Activated CD8-positive, alpha-beta memory T cell treated with anti-CD3 and anti-CD28 coated beads, Interleukin-2, amount 10 ng/mL, durations not matched to agents 7 days and 5 days (primary cell): ENCODE measurements at regions not wholly inside any gene's neighbourhood (a gene's known extent, or its start where the extent isn't known, plus 50 kb on each side); places are given as distances from the start of the nearest gene placed in this dataset.
"Not testable (repeated sequence)": the region's sequence is repeated elsewhere in the genome, so short reads cannot be mapped to it uniquely, and the experiment has no call there.

Experiments
- ATAC-seq: fragments of 150-1000 bp; cut with Tn5 transposase; one replicate; pipeline ENCODE4 v1.10.0; 2021; ENCODE audit warnings: moderate library complexity
- CTCF ChIA-PET: fragments of 350-600 bp; sonication (Branson Sonifier 250); formaldehyde crosslinking; loops from one replicate; lab custom pipeline; 2021; ENCODE audit warnings: antibody characterized with exemption; lab: Charles Lee
- DNase-seq: peaks from one replicate; pipeline ENCODE4 v3.0.0-alpha.2; 2020
- H3K27ac Mint-ChIP-seq: one replicate; pipeline ENCODE4 v1.8.0; 2021; ENCODE audit warnings: mild to moderate bottlenecking, mixed read lengths
- H3K27me3 Mint-ChIP-seq: one replicate; pipeline ENCODE4 v1.8.0; 2021; ENCODE audit warnings: mixed read lengths
- H3K36me3 Mint-ChIP-seq: one replicate; pipeline ENCODE4 v1.8.0; 2021; ENCODE audit warnings: mild to moderate bottlenecking, mixed read lengths
- H3K4me1 Mint-ChIP-seq: one replicate; pipeline ENCODE4 v1.8.0; 2021; ENCODE audit warnings: mixed read lengths
- H3K4me3 Mint-ChIP-seq: one replicate; pipeline ENCODE4 v1.8.0; 2021; ENCODE audit warnings: mild to moderate bottlenecking, moderate library complexity, mixed read lengths
- H3K9me3 Mint-ChIP-seq: one replicate; pipeline ENCODE4 v1.8.0; 2022; ENCODE audit warnings: low read depth, mixed read lengths

DNA sequence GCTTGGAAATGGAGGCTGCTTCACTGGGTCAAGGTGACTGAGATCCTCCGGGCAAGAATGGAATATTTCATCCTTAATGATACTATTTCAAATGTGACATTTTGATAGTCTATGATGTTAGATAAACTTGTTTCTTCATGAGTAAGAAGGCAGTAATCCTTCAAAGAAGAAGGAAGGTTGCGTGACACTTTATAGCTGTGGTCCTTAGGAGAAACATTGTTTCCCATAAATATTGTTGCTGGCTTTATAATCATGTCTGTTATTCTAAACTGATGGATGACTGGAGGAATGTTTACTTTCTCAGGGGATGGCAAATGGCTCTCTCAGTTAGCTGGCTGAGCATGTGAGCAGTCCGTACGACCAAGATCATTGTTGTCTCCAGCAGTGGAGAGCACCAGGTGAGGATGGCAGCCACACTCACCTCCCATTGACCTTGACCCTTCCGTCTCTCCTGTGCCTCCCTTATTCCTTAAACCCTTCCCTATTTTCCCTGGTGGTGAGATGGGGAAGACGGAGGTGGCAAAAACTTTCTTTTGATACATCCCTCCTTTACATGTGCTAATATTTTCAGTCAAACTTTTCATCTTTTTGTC lies 171.2 kb upstream of the OLIG3 start:
- DNase-seq (no peak), ATAC-seq (no peak)
- peak overlapping the region; percentile 85 for H3K27ac Mint-ChIP-seq
- CTCF ChIA-PET: interaction anchor here (1.0 to 2.4 kb wide), 7 partner anchors 8 to 589 kb away, joined by 3 to 11 read pairs (median 5); no protein-coding TSS in a partner anchor
- H3K27me3 Mint-ChIP-seq: no peaks in the 10 kb centered on the region
- H3K4me1 Mint-ChIP-seq: peaks cover 40% of the 10 kb centered on the region
- H3K4me3 Mint-ChIP-seq: no peak overlapping the region
- H3K36me3 Mint-ChIP-seq: peaks cover 5% of the 10 kb centered on the region
- H3K9me3 Mint-ChIP-seq: peaks cover 2% of the 10 kb centered on the region

DNA sequence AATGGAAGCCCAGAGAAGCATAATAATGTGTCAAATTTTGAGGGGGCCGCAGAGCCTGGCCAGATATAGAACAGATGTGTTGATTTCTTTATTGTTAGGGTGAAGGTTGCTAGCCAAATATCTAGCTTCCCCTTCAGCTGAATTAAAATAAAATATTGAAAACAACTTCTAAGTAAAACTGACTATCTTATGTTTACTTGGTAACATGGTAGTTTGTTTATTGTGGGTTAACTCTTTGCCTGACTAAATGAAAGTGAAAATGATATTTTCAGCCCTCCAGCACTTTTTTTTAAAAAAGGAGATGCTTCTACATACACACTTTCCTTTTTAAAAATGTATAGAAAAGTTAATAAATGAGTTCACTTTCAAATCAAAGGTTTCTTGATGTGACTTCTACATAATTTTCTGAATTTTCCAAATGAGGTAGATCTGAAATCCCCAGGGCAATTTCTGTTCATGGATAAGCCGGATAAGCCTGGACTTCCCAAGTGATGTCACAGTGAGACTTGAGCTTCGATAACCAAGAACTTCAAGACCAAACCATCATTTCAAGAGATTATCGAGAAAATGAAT lies 172.1 kb upstream of the OLIG3 start:
- CTCF ChIA-PET: interaction anchor here (0.9 to 2.4 kb wide), 9 partner anchors 9 to 590 kb away, joined by 3 to 11 read pairs (median 5); no protein-coding TSS in a partner anchor
- peak; percentile 74 for ATAC-seq
- H3K9me3 Mint-ChIP-seq: peaks cover 5% of the 10 kb centered on the region
- H3K4me3 Mint-ChIP-seq: peak overlapping the region; percentile 67
- no peak for DNase-seq
- H3K36me3 Mint-ChIP-seq: peaks cover 11% of the 10 kb centered on the region
- H3K27me3 Mint-ChIP-seq: peaks cover 2% of the 10 kb centered on the region
- H3K4me1 Mint-ChIP-seq: peaks cover 40% of the 10 kb centered on the region
- H3K27ac Mint-ChIP-seq: peak overlapping the region; percentile 85

DNA sequence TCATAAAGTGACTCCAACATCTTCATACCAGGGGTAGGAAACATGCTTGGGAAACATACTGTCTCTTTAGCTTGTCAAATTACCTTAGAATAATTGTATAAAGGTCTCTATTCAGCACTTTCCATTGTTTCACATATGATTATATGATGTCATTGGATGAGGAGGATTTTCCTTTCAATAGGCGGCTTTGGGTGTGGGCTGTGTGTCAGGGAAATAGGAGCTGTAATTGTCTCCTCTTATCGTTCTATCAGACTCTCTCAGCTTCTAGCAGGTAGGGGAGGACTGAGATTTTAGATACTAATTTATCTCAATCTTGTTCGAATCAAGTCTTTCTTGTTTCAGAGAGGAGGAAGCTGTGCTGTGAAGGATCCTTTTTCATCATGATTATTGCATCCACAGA lies 179.4 kb upstream of the OLIG3 start:
- CTCF ChIA-PET: interaction anchor here (1.6 kb wide), 1 partner anchor 16 kb away, joined by 4 read pairs; no protein-coding TSS in a partner anchor

DNA sequence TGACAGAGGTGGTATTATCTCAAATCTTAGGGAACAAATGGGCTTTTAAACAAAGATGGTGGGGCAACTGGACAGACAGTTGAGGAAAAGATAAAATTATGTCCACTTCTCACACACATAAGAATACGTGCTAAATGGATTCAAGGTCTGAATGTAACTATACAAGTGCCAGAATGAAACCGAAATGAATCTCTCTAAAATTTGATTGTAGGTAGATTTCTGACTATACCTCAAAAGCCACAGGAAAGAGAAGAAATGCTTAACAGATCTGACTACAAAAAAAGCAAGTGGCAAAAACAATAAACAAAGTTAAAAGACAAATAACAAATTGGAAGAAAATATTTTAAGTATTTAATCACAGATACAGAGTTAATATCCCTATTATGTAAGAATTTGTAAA lies 182.7 kb upstream of the OLIG3 start:
- ATAC-seq (peak; percentile 59), DNase-seq (no peak)
- H3K36me3 Mint-ChIP-seq: peaks cover 37% of the 10 kb centered on the region
- no peaks in the 10 kb centered on the region for H3K27me3 Mint-ChIP-seq
- peak overlapping the region; percentile 91 for H3K27ac Mint-ChIP-seq
- H3K9me3 Mint-ChIP-seq: peaks cover 2% of the 10 kb centered on the region
- H3K4me1 Mint-ChIP-seq: peaks cover 57% of the 10 kb centered on the region
- CTCF ChIA-PET: interaction anchor here (1.0 kb wide), 1 partner anchor 15 kb away, joined by 3 read pairs; no protein-coding TSS in a partner anchor
- peak overlapping the region; percentile 56 for H3K4me3 Mint-ChIP-seq

More for the DNA sequence above, 179.4 kb upstream of the OLIG3 start:
- peaks cover 34% of the 10 kb centered on the region for H3K4me1 Mint-ChIP-seq
- H3K36me3 Mint-ChIP-seq: peaks cover 39% of the 10 kb centered on the region
- H3K4me3 Mint-ChIP-seq: no peak overlapping the region
- H3K9me3 Mint-ChIP-seq: peaks cover 5% of the 10 kb centered on the region
- peaks cover 2% of the 10 kb centered on the region for H3K27me3 Mint-ChIP-seq
- DNase-seq: no peak
- ATAC-seq: no peak
- no peak overlapping the region for H3K27ac Mint-ChIP-seq

DNA sequence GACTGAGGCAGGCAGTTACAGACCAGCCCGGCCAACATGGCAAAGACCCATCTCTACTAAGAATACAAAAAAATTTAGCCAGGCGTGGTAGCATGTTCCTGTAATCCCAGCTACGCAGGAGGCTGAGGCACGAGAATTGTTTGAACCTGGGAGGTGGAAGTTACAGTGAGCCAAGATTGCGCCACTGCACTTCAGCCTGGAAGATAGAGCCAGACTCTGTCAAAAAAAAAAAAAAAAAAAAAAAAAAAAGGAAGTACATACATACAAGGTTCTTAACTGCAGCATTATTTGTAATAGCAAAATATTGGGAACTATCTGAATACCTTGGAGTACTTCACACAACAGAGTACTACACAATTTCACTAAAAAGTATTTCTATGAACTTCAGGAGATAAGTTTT lies 183.5 kb upstream of the OLIG3 start:
- Mint-ChIP-seq H3K9me3 (peaks cover 2% of the 10 kb centered on the region), H3K36me3 (peaks cover 41% of the 10 kb centered on the region), H3K4me3 (peak overlapping the region; percentile 51), H3K4me1 (peaks cover 57% of the 10 kb centered on the region), H3K27me3 (no peaks in the 10 kb centered on the region), H3K27ac (peak overlapping the region; percentile 91)
- CTCF ChIA-PET: no interaction called here
- DNase-seq (no peak), ATAC-seq (no peak)

DNA sequence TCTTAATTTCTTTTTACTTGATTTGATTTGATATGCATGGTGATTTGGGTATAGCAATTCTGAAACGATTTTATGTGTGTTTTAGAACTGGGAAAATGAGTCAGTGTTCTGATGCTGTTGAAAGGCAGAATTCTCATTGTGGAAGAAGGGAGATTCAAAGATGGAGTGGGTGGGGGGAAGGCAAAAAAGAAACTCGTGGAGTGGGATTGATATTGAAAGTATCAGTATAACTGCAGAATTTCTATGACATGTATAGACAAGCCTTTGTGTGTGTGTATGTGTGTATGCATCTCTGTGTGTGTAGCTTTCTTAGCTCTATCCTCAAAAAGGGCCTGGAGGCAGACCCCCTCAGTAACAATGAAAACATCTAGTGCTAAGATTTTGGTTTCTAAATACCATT lies 184.3 kb upstream of the OLIG3 start:
- peak; percentile 18 for ATAC-seq
- H3K36me3 Mint-ChIP-seq: peaks cover 40% of the 10 kb centered on the region
- H3K27ac Mint-ChIP-seq: peak overlapping the region; percentile 86
- peaks cover 2% of the 10 kb centered on the region for H3K9me3 Mint-ChIP-seq
- H3K4me1 Mint-ChIP-seq: peaks cover 61% of the 10 kb centered on the region
- DNase-seq: no peak
- no peaks in the 10 kb centered on the region for H3K27me3 Mint-ChIP-seq
- peak overlapping the region; percentile 51 for H3K4me3 Mint-ChIP-seq
- CTCF ChIA-PET: interaction anchor here (0.9 to 1.0 kb wide), 2 partner anchors 19 to 26 kb away, joined by 3 to 4 read pairs; no protein-coding TSS in a partner anchor

DNA sequence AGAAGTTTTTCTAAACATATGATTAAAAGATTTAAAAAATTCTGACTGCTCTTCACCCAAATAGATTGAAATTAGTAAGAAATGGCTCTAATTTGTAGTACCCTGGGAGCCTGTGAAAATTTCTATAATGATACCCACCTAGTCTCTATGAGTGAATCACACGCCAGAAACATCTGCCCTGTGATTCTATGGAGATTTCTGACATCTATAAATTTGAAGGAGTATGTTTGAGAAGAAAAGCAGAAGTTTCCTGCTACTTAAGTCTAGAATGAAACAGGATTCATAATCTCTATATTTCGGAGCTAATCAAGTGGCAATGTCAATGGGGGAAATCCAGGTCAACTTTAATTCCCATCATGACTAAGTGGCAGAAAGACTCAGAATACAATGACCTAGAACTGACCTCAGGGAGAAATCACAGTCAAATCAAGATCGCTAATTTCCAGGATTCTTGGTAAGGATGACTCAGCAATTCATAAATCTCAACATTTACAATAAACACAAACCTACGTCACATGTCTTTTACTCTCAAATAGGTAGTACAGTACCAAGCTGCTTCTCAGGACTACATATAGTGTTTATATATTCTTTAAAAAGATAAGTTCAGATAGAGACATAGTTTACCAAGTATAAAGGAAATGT lies 186.2 kb upstream of the TNFAIP3 start:
- H3K4me3 Mint-ChIP-seq: peak overlapping the region; percentile 16
- H3K27ac Mint-ChIP-seq: peak overlapping the region; percentile 72
- no peaks in the 10 kb centered on the region for H3K27me3 Mint-ChIP-seq
- H3K36me3 Mint-ChIP-seq: peaks cover 28% of the 10 kb centered on the region
- DNase-seq: no peak
- H3K4me1 Mint-ChIP-seq: peaks cover 67% of the 10 kb centered on the region
- peak; percentile 71 for ATAC-seq
- no peaks in the 10 kb centered on the region for H3K9me3 Mint-ChIP-seq
- CTCF ChIA-PET: interaction anchor here (0.7 to 2.2 kb wide), 7 partner anchors 12 to 27 kb away, joined by 3 to 26 read pairs (median 3); no protein-coding TSS in a partner anchor

DNA sequence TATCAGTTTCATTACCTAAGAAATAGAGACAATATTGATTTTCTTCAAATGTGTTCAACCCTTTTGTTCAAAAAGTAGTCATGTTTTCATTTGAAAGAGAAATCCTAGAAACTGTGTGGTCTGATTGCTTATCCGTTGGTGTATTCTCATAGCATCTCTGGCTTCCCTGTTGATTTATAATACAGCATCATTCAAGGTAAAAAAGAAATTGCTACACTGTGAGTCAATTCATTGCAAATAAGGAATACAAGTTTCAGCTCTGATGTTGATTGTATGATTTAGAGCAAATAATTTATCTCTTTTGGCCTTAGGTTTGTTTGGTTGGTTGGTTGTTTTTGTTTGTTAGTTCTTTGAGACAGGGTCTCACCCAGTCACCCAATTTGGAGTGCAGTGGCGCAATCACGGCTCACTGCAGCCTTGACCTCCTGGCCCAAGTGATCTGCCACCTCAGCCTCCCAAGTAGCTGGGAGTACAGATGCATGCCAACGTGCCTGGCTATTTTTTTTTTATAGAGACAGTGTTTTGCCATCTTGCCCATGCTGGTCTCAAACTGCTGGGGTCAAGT lies 185.5 kb upstream of the TNFAIP3 start:
- ATAC-seq (no peak), DNase-seq (no peak)
- Mint-ChIP-seq H3K36me3 (peaks cover 29% of the 10 kb centered on the region), H3K4me1 (peaks cover 65% of the 10 kb centered on the region), H3K27ac (peak overlapping the region; percentile 38), H3K9me3 (no peaks in the 10 kb centered on the region), H3K4me3 (no peak overlapping the region), H3K27me3 (no peaks in the 10 kb centered on the region)
- CTCF ChIA-PET: interaction anchor here (1.1 to 2.2 kb wide), 6 partner anchors 12 to 27 kb away, joined by 3 to 26 read pairs (median 4); no protein-coding TSS in a partner anchor

DNA sequence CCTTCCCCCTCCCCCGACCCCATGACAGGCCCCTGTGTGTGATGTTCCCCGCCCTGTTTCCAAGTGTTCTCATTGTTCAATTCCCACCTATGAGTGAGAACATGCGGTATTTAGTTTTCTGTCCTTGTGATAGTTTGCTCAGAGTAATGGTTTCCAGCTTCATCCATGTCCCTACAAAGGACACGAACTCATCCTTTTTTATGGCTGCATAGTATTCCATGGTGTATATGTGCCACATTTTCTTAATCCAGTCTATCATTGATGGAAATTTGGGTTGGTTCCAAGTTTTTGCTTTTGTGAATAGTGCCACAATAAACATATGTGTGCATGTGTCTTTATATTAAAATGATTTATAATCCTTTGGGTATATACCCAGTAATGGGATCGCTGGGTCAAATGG lies 184.4 kb upstream of the TNFAIP3 start:
- not testable (repeated sequence) for H3K27ac Mint-ChIP-seq

DNA sequence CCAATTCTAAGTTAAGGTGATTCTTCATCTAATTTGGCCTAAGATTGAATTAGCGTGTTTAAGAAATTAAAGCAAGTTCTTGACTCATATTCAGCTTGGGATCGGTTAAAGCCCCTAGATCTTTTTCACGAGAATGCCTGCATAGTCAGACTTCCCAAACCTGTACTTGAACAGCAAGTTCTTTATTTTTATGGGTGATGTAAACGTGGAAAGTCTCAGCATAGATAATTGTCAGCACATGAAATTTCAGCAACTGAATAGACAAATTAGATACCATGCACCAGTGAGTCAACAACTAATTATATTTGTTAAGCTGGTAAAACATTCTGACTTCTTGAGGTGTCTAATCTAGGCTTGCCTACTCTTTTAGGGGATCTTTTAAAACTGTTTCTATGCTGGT lies 183.1 kb upstream of the TNFAIP3 start:
- Mint-ChIP-seq H3K4me1 (peaks cover 54% of the 10 kb centered on the region), H3K36me3 (peaks cover 23% of the 10 kb centered on the region), H3K27me3 (no peaks in the 10 kb centered on the region), H3K4me3 (no peak overlapping the region), H3K27ac (no peak overlapping the region), H3K9me3 (no peaks in the 10 kb centered on the region)
- CTCF ChIA-PET: interaction anchor here (1.6 kb wide), 1 partner anchor 17 kb away, joined by 5 read pairs; no protein-coding TSS in a partner anchor
- ATAC-seq (no peak), DNase-seq (no peak)

More for the DNA sequence above, 184.4 kb upstream of the TNFAIP3 start:
- peaks cover 24% of the 10 kb centered on the region for H3K36me3 Mint-ChIP-seq
- H3K4me1 Mint-ChIP-seq: peaks cover 55% of the 10 kb centered on the region
- ATAC-seq, H3K4me3 Mint-ChIP-seq, H3K27me3 Mint-ChIP-seq, DNase-seq, H3K9me3 Mint-ChIP-seq: not testable (repeated sequence)
- CTCF ChIA-PET: interaction anchor here (1.6 to 2.2 kb wide), 3 partner anchors 15 to 22 kb away, joined by 5 to 26 read pairs (median 8); no protein-coding TSS in a partner anchor

DNA sequence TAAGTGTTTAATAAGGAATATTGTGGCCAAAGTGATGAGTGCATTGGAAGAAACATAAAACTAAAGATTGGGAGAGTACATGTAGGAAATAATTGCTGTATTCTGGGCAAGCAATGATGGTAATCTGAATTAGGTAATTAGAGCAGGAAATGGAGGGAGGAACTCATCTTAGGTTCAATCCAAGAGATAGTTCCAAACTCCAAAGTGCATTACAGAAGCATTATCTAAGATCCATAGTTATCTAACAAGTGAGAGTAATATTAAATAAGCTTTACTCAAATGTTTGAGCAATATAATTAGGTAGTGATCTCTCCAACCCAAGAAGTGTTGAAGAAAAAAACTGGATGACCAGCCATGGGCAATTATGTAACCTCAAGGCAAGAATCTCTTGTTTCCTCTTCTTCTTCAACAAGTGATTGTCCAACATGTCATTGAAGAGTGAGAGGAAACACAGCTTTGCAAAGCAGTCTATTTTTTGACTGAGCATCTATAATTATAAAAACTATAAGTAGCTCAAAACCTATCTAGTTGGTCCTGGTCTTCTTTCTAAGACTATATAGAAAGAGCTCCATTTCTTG lies 181.2 kb upstream of the TNFAIP3 start:
- no peak for DNase-seq
- no peak overlapping the region for H3K4me3 Mint-ChIP-seq

DNA sequence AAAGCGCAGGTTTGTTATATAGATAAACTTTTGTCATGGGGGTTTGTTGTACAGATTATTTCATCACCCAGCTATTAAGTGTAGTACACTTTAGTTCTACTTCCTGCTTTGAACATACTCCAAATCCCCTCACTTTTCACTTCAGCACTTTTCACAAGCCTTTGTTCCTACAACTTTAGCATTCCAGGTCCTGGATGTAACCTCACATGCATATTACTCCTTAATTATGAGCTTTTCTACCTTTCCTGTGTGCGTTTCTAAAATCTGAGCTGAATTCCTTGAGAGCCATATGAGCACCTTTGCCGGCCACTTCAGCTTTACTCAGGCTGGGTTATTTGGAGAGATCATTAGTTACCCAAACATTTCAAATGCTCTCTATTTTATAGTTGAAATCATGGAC lies 179.2 kb upstream of the TNFAIP3 start:
- peaks cover 36% of the 10 kb centered on the region for H3K4me1 Mint-ChIP-seq
- CTCF ChIA-PET: interaction anchor here (0.8 to 3.7 kb wide), 4 partner anchors 10 to 257 kb away, joined by 4 to 29 read pairs (median 4); no protein-coding TSS in a partner anchor
- peaks cover 2% of the 10 kb centered on the region for H3K9me3 Mint-ChIP-seq
- no peak overlapping the region for H3K27ac Mint-ChIP-seq
- DNase-seq (no peak), ATAC-seq (no peak)
- H3K27me3 Mint-ChIP-seq: no peaks in the 10 kb centered on the region
- H3K36me3 Mint-ChIP-seq: peaks cover 22% of the 10 kb centered on the region
- no peak overlapping the region for H3K4me3 Mint-ChIP-seq

More for the DNA sequence above, 181.2 kb upstream of the TNFAIP3 start:
- H3K9me3 Mint-ChIP-seq: no peaks in the 10 kb centered on the region
- no peak overlapping the region for H3K27ac Mint-ChIP-seq
- ATAC-seq: no peak
- no peaks in the 10 kb centered on the region for H3K27me3 Mint-ChIP-seq
- H3K4me1 Mint-ChIP-seq: peaks cover 45% of the 10 kb centered on the region
- peaks cover 22% of the 10 kb centered on the region for H3K36me3 Mint-ChIP-seq
- CTCF ChIA-PET: interaction anchor here (0.6 to 3.7 kb wide), 4 partner anchors 12 to 28 kb away, joined by 3 to 29 read pairs (median 6); no protein-coding TSS in a partner anchor
